Esophagus squamous epithelium (tissue), 5 donors: ENCODE measurements at regions not wholly inside any gene's neighbourhood (a gene's known extent, or its start where the extent isn't known, plus 50 kb on each side); places are given as distances from the start of the nearest gene placed in this dataset.

ENCODE experiments used
- DNase-seq: peaks from one replicate; lab custom pipeline; 2025; lab: John Stamatoyannopoulos, UW
- H3K27ac ChIP-seq, 4 donors: fragments of 200-600 bp; sonication (generic); one replicate each; pipeline ENCODE4 v1.5.1; 2016 to 2019; ENCODE audit warnings: mild to moderate bottlenecking in 1 of 4
- H3K27me3 ChIP-seq, 4 donors: fragments of 200-600 bp; sonication (generic); 1 replicate in 3 of 4; 2 replicates in 1 of 4; pipeline versions ENCODE4 v1.5.1 to v1.6.0; 2017 to 2021; ENCODE audit warnings: antibody characterized with exemption in 1 of 4
- H3K36me3 ChIP-seq, 3 donors: fragments of 200-600 bp; sonication (generic); one replicate each; pipeline ENCODE4 v1.5.1; 2016 to 2019
- H3K4me1 ChIP-seq, 3 donors: fragments of 200-600 bp; sonication (generic); one replicate each; pipeline ENCODE4 v1.5.1; 2017 to 2019
- H3K4me3 ChIP-seq, 4 donors: fragments of 200-600 bp; sonication (generic); 1 replicate in 3 of 4; 2 replicates in 1 of 4; pipeline ENCODE4 v1.5.1; 2016 to 2019; ENCODE audit warnings: mild to moderate bottlenecking in 2 of 4, moderate library complexity in 1 of 4
- H3K9me3 ChIP-seq, 3 donors: fragments of 200-600 bp; sonication (generic); one replicate each; pipeline ENCODE4 v1.5.1; 2016 to 2019
- CTCF ChIP-seq, 6 experiments: fragments of 450-650 bp in 4 of 6; fragments of 200-600 bp in 2 of 6; sonication (generic) in 2 of 6; IDR thresholded peaks; one replicate each; pipeline ENCODE4 v1.5.1; 2016 to 2019; ENCODE audit warnings: antibody characterized with exemption in 6 of 6, mild to moderate bottlenecking in 4 of 6, moderate library complexity in 4 of 6
- POLR2A ChIP-seq, 4 donors: fragments of 450-650 bp; IDR thresholded peaks; one replicate each; pipeline ENCODE4 v1.6.1; 2017; ENCODE audit warnings: antibody characterized with exemption in 4 of 4, mild to moderate bottlenecking in 4 of 4, moderate library complexity in 3 of 4
- WGBS, 2 donors: methylation state at CpG; one replicate each; pipeline ENCODE4 v1.1.5; 2018; 5-methylcytosine and 5-hydroxymethylcytosine counted together
- intact Hi-C: fragments of 100-400 bp; cut with DNase I; formaldehyde crosslinking; loops from one replicate; pipeline ENCODE4 v1.15.0; 2022
- donor health status: DM: yes; HTN: yes; CAD: no.

DNA sequence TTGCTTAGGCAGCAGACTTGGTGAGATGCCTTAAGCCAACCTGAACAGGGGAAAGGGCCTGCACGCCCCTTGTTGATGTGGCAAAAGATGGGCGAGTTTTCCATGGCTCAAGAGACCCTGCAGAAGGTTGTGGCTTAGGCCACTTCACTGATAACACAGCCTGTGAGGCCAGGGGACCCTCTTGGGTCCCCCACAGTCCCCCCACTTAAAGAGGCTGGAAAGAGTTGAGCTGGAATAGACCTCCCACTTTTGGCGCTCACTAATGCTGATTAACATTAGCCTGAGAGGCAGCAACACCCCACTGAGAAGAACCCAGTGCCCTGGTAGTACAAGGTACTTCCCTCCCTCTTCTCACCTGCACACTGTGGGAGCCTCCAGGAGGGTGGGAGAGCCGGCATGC lies 107.5 kb downstream of the TRIM29 start:
- intact Hi-C loops: no loop called here
- H3K27ac ChIP-seq: no peak overlapping the region
- no peak for DNase-seq
- TF ChIP-seq POLR2A (IDR thresholded peaks at IDR 0.05) (no peak), CTCF (IDR thresholded peaks at IDR 0.05) (no peak)
- 60 to 83% methylated on average over 2 to 3 of the region's 4 CpGs for WGBS, 2 donors
- H3K27me3 ChIP-seq: peaks cover 0 to 62% (median 0%) of the 10 kb centered on the region in 4 donors
- no peaks in the 10 kb centered on the region for H3K36me3 ChIP-seq
- no peaks in the 10 kb centered on the region for H3K4me1 ChIP-seq
- H3K4me3 ChIP-seq: no peak overlapping the region
- H3K9me3 ChIP-seq: no peaks in the 10 kb centered on the region

- Histone ChIP-seq H3K36me3 (no peaks in the 10 kb centered on the region), H3K27ac (no peak overlapping the region), H3K9me3 (no peaks in the 10 kb centered on the region), H3K27me3 (peaks cover 0 to 66% (median 0%) of the 10 kb centered on the region in 4 donors), H3K4me3 (no peak overlapping the region), H3K4me1 (no peaks in the 10 kb centered on the region)
- no peak for TF ChIP-seq CTCF (IDR thresholded peaks at IDR 0.05)
- DNase-seq: no peak
- WGBS, 2 donors: 60 to 98% methylated on average over 2 to 4 of the region's 4 CpGs
- intact Hi-C loops: no loop called here
Measured at GRCh38 chr11:120029321-120029720, 108.6 kb downstream of the TRIM29 start.

- Histone ChIP-seq H3K27ac (no peak overlapping the region), H3K4me1 (no peaks in the 10 kb centered on the region), H3K4me3 (no peak overlapping the region), H3K36me3 (no peaks in the 10 kb centered on the region), H3K27me3 (peaks cover 0 to 69% (median 0%) of the 10 kb centered on the region in 4 donors), H3K9me3 (no peaks in the 10 kb centered on the region)
- intact Hi-C loops: no loop called here
- DNase-seq: no peak
- no peak for TF ChIP-seq POLR2A (IDR thresholded peaks at IDR 0.05)
- TF ChIP-seq CTCF (IDR thresholded peaks at IDR 0.05): no peak
- WGBS, 2 donors: 82 to 83% methylated on average over 7 to 8 of the region's 8 CpGs
Measured at GRCh38 chr11:120028897-120029258, 109.0 kb downstream of the TRIM29 start.

DNA sequence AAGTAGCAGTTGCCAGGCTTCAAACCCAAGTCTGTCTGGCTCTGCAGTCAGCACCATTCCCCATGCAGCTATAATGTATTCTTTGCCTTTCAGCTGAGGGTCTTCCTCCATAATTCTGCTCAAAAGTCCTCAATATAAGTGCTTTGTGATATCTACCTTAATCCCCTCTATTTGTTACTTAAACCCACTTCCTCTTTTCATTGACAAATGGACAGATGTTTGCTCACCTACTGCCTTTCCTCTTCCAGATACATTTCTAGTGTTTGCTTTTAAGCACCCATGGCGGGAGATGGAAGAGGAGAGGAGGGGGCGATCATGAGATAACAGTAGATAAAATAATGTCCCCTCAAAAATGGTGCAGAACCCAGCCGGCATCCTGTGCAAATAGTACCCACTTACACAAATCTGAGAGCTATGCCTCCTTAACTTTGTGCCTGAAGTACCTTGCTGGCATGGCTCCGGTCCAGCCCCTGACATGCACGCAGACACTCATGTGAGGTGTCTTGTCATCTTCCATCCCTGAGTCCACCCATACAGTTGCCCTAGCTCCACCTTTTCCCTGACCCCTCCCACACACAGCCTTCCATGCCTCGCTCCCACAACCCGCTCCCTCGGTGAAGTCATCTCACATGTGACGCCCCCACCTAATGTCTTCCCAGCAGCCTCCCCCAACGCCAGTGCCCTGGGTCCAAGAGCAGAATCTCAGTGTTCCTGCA lies 109.6 kb downstream of the TRIM29 start:
- no peaks in the 10 kb centered on the region for H3K9me3 ChIP-seq
- intact Hi-C loops: no loop called here
- WGBS, 2 donors: 83 to 92% methylated on average over 9 of the region's 10 CpGs
- no peak for TF ChIP-seq CTCF (IDR thresholded peaks at IDR 0.05)
- no peak for TF ChIP-seq POLR2A (IDR thresholded peaks at IDR 0.05)
- H3K4me3 ChIP-seq: no peak overlapping the region
- peaks cover 0 to 73% (median 0%) of the 10 kb centered on the region in 4 donors for H3K27me3 ChIP-seq
- H3K4me1 ChIP-seq: no peaks in the 10 kb centered on the region
- no peaks in the 10 kb centered on the region for H3K36me3 ChIP-seq
- no peak overlapping the region for H3K27ac ChIP-seq
- no peak for DNase-seq

DNA sequence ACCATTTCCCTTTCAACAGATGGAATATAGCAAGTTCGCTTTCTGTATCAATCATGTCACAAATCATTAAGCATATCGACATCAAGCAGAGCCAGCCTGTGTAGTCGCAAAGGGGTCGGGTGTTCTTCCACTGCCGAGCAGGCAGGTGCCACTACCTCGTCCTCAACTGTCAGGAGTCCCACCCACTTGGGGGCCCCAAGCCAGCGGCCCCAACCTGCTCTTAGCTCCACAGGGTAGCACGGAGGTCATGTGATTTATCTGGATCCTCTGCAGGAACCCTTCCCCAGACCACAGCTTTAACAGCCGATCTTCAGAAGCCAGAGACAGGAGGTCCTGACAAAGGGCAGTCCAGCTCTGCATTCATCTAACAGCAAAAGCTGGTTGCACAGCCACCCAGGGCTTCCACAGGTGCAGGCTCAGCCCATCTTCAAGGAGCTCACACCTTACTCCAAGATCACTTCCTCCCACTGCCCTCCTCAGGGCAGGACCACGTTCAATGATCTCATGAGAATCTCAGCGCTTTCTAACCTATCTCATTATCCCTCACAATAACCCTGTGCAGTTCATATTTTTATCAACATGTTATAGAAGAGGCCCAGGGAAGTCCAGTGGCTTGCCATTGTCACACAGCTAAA lies 110.2 kb downstream of the TRIM29 start:
- Histone ChIP-seq H3K9me3 (no peaks in the 10 kb centered on the region), H3K4me3 (no peak overlapping the region), H3K4me1 (no peaks in the 10 kb centered on the region), H3K27me3 (peaks cover 0 to 73% (median 0%) of the 10 kb centered on the region in 4 donors), H3K27ac (no peak overlapping the region), H3K36me3 (no peaks in the 10 kb centered on the region)
- WGBS, 2 donors: 44 to 69% methylated on average over 7 to 10 of the region's 11 CpGs
- DNase-seq: no peak
- no peak for TF ChIP-seq CTCF (IDR thresholded peaks at IDR 0.05)
- no peak for TF ChIP-seq POLR2A (IDR thresholded peaks at IDR 0.05)
- intact Hi-C loops: no loop called here
